ENCODE measurements at regions not wholly inside any gene's neighbourhood (a gene's known extent, or its start where the extent isn't known, plus 50 kb on each side); places are given as distances from the start of the nearest gene placed in this dataset.

DNA sequence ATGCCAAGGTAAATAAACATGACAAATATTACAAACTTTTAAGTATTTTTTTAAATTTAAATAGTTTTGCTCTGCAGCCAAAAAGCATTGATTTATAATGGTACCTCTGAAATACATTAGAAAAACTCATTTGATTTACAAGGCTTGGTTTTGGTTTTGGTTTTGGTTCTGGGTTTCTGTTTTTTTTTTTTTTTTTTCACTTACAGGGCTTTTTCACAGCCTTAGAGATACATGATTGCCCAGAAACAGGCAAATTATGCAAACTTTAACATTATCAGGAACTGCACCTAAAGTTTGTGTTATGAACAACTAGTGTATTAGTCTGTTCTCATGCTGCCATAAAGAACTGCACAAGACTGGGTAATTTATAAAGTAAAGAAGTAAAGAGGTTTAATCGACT lies 196.4 kb upstream of the DDX53 start (continued):
- TF ChIP-seq ZNF223 (tag by site-specific recombination; IDR thresholded peaks at IDR 0.05) (no peak), SP7 (tag by site-specific recombination; IDR thresholded peaks at IDR 0.05) (no peak)
- TF ChIP-seq, protein P1, sequence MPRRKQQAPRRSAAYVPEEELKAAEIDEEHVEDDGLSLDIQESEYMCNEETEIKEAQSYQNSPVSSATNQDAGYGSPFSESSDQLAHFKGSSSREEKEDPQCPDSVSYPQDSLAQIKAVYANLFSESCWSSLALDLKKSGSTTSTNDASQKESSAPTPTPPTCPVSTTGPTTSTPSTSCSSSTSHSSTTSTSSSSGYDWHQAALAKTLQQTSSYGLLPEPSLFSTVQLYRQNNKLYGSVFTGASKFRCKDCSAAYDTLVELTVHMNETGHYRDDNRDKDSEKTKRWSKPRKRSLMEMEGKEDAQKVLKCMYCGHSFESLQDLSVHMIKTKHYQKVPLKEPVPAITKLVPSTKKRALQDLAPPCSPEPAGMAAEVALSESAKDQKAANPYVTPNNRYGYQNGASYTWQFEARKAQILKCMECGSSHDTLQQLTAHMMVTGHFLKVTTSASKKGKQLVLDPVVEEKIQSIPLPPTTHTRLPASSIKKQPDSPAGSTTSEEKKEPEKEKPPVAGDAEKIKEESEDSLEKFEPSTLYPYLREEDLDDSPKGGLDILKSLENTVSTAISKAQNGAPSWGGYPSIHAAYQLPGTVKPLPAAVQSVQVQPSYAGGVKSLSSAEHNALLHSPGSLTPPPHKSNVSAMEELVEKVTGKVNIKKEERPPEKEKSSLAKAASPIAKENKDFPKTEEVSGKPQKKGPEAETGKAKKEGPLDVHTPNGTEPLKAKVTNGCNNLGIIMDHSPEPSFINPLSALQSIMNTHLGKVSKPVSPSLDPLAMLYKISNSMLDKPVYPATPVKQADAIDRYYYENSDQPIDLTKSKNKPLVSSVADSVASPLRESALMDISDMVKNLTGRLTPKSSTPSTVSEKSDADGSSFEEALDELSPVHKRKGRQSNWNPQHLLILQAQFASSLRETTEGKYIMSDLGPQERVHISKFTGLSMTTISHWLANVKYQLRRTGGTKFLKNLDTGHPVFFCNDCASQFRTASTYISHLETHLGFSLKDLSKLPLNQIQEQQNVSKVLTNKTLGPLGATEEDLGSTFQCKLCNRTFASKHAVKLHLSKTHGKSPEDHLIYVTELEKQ (tag by site-specific recombination; IDR thresholded peaks at IDR 0.05; ENCODE audit: borderline replicate concordance): no peak

DNA sequence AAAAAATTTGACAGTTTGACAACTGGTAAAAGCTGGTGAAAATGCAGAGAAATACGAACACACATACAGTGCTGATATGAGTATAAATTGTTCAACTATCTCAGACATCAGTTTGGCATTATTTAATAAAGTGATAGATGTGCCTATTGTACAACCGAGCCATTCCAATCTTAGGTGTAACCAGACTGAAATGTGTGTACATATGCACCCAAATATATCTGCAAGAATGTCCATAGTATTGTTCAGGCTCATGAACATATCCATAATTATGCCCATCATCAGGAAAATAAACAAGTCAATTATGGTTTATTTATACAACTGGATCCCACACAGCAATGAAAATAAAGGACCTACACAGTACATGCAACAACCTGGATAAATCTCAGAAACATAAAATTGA lies 188.9 kb upstream of the DDX53 start:
- Histone ChIP-seq H3K9me3 (ENCODE audit: control insufficient read depth, insufficient read depth, low read depth, low read length) (no peaks in the 10 kb centered on the region), H3K27ac (ENCODE audit: extremely low read depth, low read depth, low read length) (no peak overlapping the region), H3K4me3 (ENCODE audit: low read depth, low read length) (no peak overlapping the region), H3K36me3 (ENCODE audit: control insufficient read depth in 2 of 2, insufficient read depth in 1 of 2, low read length in 2 of 2) (no peaks in the 10 kb centered on the region), H3K4me1 (ENCODE audit: control insufficient read depth, insufficient read depth, low read length) (no peaks in the 10 kb centered on the region)
- POLR2A ChIA-PET: no interaction called here
- TF ChIP-seq YY2 (tag by site-specific recombination; IDR thresholded peaks at IDR 0.05) (no peak), GFI1B (tag by site-specific recombination; IDR thresholded peaks at IDR 0.05) (no peak), ZNF843 (tag by site-specific recombination; IDR thresholded peaks at IDR 0.05) (no peak), ZNF155 (tag by site-specific recombination; IDR thresholded peaks at IDR 0.05) (no peak), ZNF529 (tag by site-specific recombination; IDR thresholded peaks at IDR 0.05; ENCODE audit: insufficient replicate concordance) (no peak)
- TF ChIP-seq, protein P2, sequence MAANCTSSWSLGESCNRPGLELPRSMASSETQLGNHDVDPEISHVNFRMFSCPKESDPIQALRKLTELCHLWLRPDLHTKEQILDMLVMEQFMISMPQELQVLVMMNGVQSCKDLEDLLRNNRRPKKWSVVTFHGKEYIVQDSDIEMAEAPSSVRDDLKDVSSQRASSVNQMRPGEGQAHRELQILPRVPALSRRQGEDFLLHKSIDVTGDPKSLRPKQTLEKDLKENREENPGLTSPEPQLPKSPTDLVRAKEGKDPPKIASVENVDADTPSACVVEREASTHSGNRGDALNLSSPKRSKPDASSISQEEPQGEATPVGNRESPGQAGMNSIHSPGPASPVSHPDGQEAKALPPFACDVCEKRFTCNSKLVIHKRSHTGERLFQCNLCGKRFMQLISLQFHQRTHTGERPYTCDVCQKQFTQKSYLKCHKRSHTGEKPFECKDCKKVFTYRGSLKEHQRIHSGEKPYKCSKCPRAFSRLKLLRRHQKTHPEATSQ (tag by site-specific recombination; IDR thresholded peaks at IDR 0.05): no peak
- TF ChIP-seq, protein P3, sequence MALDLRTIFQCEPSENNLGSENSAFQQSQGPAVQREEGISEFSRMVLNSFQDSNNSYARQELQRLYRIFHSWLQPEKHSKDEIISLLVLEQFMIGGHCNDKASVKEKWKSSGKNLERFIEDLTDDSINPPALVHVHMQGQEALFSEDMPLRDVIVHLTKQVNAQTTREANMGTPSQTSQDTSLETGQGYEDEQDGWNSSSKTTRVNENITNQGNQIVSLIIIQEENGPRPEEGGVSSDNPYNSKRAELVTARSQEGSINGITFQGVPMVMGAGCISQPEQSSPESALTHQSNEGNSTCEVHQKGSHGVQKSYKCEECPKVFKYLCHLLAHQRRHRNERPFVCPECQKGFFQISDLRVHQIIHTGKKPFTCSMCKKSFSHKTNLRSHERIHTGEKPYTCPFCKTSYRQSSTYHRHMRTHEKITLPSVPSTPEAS (tag by site-specific recombination; IDR thresholded peaks at IDR 0.05): no peak
- TF ChIP-seq, protein P4, sequence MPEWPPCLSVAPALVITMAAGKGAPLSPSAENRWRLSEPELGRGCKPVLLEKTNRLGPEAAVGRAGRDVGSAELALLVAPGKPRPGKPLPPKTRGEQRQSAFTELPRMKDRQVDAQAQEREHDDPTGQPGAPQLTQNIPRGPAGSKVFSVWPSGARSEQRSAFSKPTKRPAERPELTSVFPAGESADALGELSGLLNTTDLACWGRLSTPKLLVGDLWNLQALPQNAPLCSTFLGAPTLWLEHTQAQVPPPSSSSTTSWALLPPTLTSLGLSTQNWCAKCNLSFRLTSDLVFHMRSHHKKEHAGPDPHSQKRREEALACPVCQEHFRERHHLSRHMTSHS (tag by site-specific recombination; IDR thresholded peaks at IDR 0.05): no peak
- CTCF ChIA-PET: interaction anchor here (0.6 kb wide), 1 partner anchor 261 kb away, joined by 4 read pairs; no protein-coding TSS in a partner anchor

DNA sequence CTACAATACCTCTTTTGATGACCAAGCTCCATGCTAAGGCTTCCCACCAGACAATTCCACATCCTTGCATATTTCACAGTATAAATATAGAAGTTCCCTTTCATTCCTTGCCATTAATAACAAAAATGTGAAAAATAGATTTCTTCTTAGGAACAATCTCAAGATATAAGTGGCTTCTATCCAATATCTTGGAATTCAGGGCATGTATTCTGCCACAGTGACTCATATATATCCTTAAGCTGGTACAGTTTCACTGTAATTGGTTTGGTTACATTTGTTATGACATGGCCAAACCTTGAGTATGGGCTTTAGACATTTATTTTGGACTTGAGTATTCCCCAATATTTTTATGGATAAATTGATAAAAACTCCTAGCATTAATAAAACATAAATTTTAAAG lies 181.7 kb upstream of the DDX53 start:
- Histone ChIP-seq H3K27ac (ENCODE audit: extremely low read depth, low read depth, low read length) (no peak overlapping the region), H3K36me3 (ENCODE audit: control insufficient read depth in 2 of 2, insufficient read depth in 1 of 2, low read length in 2 of 2) (no peaks in the 10 kb centered on the region), H3K4me1 (ENCODE audit: control insufficient read depth, insufficient read depth, low read length) (no peaks in the 10 kb centered on the region), H3K4me3 (ENCODE audit: low read depth, low read length) (no peak overlapping the region), H3K9me3 (ENCODE audit: control insufficient read depth, insufficient read depth, low read depth, low read length) (no peaks in the 10 kb centered on the region)
- ChIA-PET CTCF (interaction anchor here (0.5 to 2.1 kb wide), 2 partner anchors 70 to 767 kb away, joined by 4 to 5 read pairs; no protein-coding TSS in a partner anchor), POLR2A (no interaction called here)
- no peak for TF ChIP-seq BCL11A (tag by site-specific recombination; IDR thresholded peaks at IDR 0.05; ENCODE audit: low read depth)
- no peak for TF ChIP-seq FEZF1 (tag by site-specific recombination; IDR thresholded peaks at IDR 0.05)
- TF ChIP-seq, protein P3 (tag by site-specific recombination; IDR thresholded peaks at IDR 0.05): no peak
- TF ChIP-seq REPIN1 (tag by site-specific recombination; IDR thresholded peaks at IDR 0.05; ENCODE audit: low read depth): no peak
- no peak for TF ChIP-seq EGR2 (tag by site-specific recombination; IDR thresholded peaks at IDR 0.05; ENCODE audit: low read depth)
- no peak for TF ChIP-seq ZNF169 (tag by site-specific recombination; IDR thresholded peaks at IDR 0.05)
- no peak for TF ChIP-seq ZFP37 (tag by site-specific recombination; IDR thresholded peaks at IDR 0.05)
- TF ChIP-seq ZNF239 (tag by site-specific recombination; IDR thresholded peaks at IDR 0.05): no peak
- TF ChIP-seq, protein P4 (tag by site-specific recombination; IDR thresholded peaks at IDR 0.05): no peak
- TF ChIP-seq HOXA7 (CRISPR knock-in tag; IDR thresholded peaks at IDR 0.05; ENCODE audit: borderline replicate concordance): no peak
- TF ChIP-seq ZNF837 (tag by site-specific recombination; IDR thresholded peaks at IDR 0.05): no peak
- no peak for TF ChIP-seq ZNF776 (tag by site-specific recombination; IDR thresholded peaks at IDR 0.05; ENCODE audit: borderline replicate concordance)
- TF ChIP-seq ZNF404 (tag by site-specific recombination; IDR thresholded peaks at IDR 0.05): no peak
- TF ChIP-seq, protein P5, sequence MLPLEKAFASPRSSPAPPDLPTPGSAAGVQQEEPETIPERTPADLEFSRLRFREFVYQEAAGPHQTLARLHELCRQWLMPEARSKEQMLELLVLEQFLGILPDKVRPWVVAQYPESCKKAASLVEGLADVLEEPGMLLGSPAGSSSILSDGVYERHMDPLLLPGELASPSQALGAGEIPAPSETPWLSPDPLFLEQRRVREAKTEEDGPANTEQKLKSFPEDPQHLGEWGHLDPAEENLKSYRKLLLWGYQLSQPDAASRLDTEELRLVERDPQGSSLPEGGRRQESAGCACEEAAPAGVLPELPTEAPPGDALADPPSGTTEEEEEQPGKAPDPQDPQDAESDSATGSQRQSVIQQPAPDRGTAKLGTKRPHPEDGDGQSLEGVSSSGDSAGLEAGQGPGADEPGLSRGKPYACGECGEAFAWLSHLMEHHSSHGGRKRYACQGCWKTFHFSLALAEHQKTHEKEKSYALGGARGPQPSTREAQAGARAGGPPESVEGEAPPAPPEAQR (tag by site-specific recombination; IDR thresholded peaks at IDR 0.05): no peak
- no peak for TF ChIP-seq ZFP3 (tag by site-specific recombination; IDR thresholded peaks at IDR 0.05; ENCODE audit: low read depth)

Data from HEK293 (cell line).